ENCODE measurements at regions not wholly inside any gene's neighbourhood (a gene's known extent, or its start where the extent isn't known, plus 50 kb on each side); places are given as distances from the start of the nearest gene placed in this dataset.

- intact Hi-C loops (cut with DNase I): loop anchor here in 2 of 10 donors (10.0 kb wide), 2 partner anchors 288 to 378 kb away; no protein-coding TSS in a partner anchor
- Histone ChIP-seq H3K4me1 (peaks cover 0 to 11% (median 0%) of the 10 kb centered on the region in 9 donors), H3K27me3 (no peaks in the 10 kb centered on the region), H3K9me3 (no peaks in the 10 kb centered on the region), H3K4me3 (no peak overlapping the region), H3K27ac (no peak overlapping the region), H3K36me3 (no peaks in the 10 kb centered on the region)
- TF ChIP-seq, protein P1, sequence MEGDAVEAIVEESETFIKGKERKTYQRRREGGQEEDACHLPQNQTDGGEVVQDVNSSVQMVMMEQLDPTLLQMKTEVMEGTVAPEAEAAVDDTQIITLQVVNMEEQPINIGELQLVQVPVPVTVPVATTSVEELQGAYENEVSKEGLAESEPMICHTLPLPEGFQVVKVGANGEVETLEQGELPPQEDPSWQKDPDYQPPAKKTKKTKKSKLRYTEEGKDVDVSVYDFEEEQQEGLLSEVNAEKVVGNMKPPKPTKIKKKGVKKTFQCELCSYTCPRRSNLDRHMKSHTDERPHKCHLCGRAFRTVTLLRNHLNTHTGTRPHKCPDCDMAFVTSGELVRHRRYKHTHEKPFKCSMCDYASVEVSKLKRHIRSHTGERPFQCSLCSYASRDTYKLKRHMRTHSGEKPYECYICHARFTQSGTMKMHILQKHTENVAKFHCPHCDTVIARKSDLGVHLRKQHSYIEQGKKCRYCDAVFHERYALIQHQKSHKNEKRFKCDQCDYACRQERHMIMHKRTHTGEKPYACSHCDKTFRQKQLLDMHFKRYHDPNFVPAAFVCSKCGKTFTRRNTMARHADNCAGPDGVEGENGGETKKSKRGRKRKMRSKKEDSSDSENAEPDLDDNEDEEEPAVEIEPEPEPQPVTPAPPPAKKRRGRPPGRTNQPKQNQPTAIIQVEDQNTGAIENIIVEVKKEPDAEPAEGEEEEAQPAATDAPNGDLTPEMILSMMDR (IDR thresholded peaks at IDR 0.05): no peak
- no peak for DNase-seq
- no peak for ATAC-seq
Measured at GRCh38 chr5:57896576-57896975, 414.0 kb upstream of the ACTBL2 start.

DNA sequence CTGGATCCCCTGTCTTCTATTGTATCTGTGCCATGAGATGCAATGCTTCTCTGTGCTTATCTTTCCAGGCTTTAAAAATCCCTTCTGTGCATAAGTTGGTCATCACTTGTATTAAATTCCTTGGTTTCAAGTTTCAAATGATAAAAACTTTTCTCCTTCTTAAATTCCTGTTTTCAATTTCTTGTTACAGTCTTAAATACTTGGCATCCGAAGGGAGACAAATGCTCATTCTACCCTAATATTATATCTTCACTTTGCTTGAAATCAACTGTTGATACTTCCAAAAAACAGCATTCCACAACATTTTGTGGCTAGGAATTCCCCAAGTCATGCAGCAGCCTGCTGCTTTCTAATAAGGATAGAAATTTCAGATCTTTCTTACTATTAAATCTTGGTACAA, 413.2 kb upstream of the ACTBL2 start:
- no peak for DNase-seq
- no peak for ATAC-seq
- no peak overlapping the region for H3K4me3 ChIP-seq
- H3K9me3 ChIP-seq: no peaks in the 10 kb centered on the region
- intact Hi-C loops (cut with DNase I): loop anchor here in 2 of 10 donors (10.0 kb wide), 2 partner anchors 289 to 379 kb away; no protein-coding TSS in a partner anchor
- H3K27me3 ChIP-seq: no peaks in the 10 kb centered on the region
- H3K4me1 ChIP-seq: peaks cover 0 to 18% (median 0%) of the 10 kb centered on the region in 9 donors
- no peaks in the 10 kb centered on the region for H3K36me3 ChIP-seq
- 61 to 80% methylated on average over 1 of the region's 1 CpG for WGBS, 2 donors
- H3K27ac ChIP-seq: no peak overlapping the region
- TF ChIP-seq, protein P1 (IDR thresholded peaks at IDR 0.05): no peak

DNA sequence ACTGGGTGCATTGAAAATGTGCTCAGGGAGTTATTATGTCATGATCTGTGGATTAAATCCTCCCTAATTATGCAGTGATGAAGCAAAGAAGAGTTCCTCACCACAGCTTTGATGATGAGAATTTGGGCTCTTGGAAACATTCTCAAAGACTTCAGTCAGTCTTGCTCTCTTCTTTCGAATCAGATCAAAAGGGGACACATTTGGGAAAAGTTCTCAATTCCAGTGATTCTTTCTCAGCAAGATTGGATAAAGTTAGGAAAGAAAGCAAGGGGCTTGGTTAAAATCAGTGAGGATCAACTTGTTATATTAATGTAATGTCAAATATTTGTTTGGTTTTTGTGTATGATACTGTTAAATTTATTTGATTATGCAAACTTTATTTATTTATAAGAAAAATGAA, 411.3 kb upstream of the ACTBL2 start:
- H3K27me3 ChIP-seq: no peaks in the 10 kb centered on the region
- no peak overlapping the region for H3K4me3 ChIP-seq
- H3K9me3 ChIP-seq: no peaks in the 10 kb centered on the region
- TF ChIP-seq, protein P1 (IDR thresholded peaks at IDR 0.05): no peak
- ATAC-seq: no peak
- no peaks in the 10 kb centered on the region for H3K36me3 ChIP-seq
- no peak overlapping the region for H3K27ac ChIP-seq
- peaks cover 0 to 22% (median 7%) of the 10 kb centered on the region in 9 donors for H3K4me1 ChIP-seq
- intact Hi-C loops (cut with DNase I): loop anchor here in 2 of 10 donors (10.0 kb wide), 2 partner anchors 291 to 381 kb away; no protein-coding TSS in a partner anchor
- 90 to 97% methylated on average over 1 of the region's 1 CpG for WGBS, 2 donors
- DNase-seq: no peak

GRCh38 chr5:57891443-57891842, 408.8 kb upstream of the ACTBL2 start:
- 66 to 81% methylated on average over 1 of the region's 1 CpG for WGBS, 2 donors
- Histone ChIP-seq H3K27ac (peak overlapping the region in 1 of 10 donors; percentile 19), H3K9me3 (no peaks in the 10 kb centered on the region), H3K4me3 (no peak overlapping the region), H3K36me3 (no peaks in the 10 kb centered on the region), H3K27me3 (no peaks in the 10 kb centered on the region), H3K4me1 (peaks cover 0 to 32% (median 11%) of the 10 kb centered on the region in 9 donors)
- ATAC-seq (no peak), DNase-seq (no peak)
- TF ChIP-seq, protein P1 (IDR thresholded peaks at IDR 0.05): no peak
- intact Hi-C loops (cut with DNase I): loop anchor here in 2 of 10 donors (10.0 kb wide), 2 partner anchors 293 to 383 kb away; no protein-coding TSS in a partner anchor
